ENCODE measurements at regions not wholly inside any gene's neighbourhood (a gene's known extent, or its start where the extent isn't known, plus 50 kb on each side); places are given as distances from the start of the nearest gene placed in this dataset.
"Not testable (repeated sequence)": the region's sequence is repeated elsewhere in the genome, so short reads cannot be mapped to it uniquely, and the experiment has no call there.

DNA sequence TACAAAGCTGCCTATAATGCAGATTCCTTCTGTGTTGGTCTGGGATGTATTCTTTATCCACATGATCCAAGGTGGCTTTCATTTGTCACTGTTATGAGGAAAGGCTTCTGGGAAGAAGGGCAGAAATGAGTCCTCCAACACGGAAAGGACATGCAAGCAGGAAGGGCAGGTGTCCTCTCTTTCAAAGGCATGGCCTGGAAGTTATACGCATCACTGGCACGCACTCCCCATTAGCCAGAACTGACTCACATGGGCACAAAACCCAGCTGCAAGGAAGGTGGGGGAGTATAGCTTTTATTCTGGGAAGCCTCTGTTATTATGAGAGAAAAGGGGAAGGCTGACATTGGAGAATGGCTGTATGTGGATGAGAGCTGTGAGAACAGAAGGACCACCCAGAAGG lies 141.3 kb upstream of the ZNF618 start:
- TF ChIP-seq EP300 (IDR thresholded peaks at IDR 0.05) (no peak), POLR2AphosphoS5 (IDR thresholded peaks at IDR 0.05) (no peak), POLR2A (IDR thresholded peaks at IDR 0.05) (no peak)
- TF ChIP-seq, protein P1, sequence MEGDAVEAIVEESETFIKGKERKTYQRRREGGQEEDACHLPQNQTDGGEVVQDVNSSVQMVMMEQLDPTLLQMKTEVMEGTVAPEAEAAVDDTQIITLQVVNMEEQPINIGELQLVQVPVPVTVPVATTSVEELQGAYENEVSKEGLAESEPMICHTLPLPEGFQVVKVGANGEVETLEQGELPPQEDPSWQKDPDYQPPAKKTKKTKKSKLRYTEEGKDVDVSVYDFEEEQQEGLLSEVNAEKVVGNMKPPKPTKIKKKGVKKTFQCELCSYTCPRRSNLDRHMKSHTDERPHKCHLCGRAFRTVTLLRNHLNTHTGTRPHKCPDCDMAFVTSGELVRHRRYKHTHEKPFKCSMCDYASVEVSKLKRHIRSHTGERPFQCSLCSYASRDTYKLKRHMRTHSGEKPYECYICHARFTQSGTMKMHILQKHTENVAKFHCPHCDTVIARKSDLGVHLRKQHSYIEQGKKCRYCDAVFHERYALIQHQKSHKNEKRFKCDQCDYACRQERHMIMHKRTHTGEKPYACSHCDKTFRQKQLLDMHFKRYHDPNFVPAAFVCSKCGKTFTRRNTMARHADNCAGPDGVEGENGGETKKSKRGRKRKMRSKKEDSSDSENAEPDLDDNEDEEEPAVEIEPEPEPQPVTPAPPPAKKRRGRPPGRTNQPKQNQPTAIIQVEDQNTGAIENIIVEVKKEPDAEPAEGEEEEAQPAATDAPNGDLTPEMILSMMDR (IDR thresholded peaks at IDR 0.05), result no peak
- no peaks in the 10 kb centered on the region for H3K27me3 ChIP-seq
- 80% methylated on average over 3 of the region's 3 CpGs for WGBS
- H3K9me3 ChIP-seq, result peaks cover 5% of the 10 kb centered on the region
- no peaks in the 10 kb centered on the region for H3K36me3 ChIP-seq
- H3K4me3 ChIP-seq, result no peak overlapping the region
- H3K4me1 ChIP-seq, result no peaks in the 10 kb centered on the region
- no peak overlapping the region for H3K27ac ChIP-seq
- no peak for DNase-seq (ENCODE audit: low spot score in 2 of 2)

DNA sequence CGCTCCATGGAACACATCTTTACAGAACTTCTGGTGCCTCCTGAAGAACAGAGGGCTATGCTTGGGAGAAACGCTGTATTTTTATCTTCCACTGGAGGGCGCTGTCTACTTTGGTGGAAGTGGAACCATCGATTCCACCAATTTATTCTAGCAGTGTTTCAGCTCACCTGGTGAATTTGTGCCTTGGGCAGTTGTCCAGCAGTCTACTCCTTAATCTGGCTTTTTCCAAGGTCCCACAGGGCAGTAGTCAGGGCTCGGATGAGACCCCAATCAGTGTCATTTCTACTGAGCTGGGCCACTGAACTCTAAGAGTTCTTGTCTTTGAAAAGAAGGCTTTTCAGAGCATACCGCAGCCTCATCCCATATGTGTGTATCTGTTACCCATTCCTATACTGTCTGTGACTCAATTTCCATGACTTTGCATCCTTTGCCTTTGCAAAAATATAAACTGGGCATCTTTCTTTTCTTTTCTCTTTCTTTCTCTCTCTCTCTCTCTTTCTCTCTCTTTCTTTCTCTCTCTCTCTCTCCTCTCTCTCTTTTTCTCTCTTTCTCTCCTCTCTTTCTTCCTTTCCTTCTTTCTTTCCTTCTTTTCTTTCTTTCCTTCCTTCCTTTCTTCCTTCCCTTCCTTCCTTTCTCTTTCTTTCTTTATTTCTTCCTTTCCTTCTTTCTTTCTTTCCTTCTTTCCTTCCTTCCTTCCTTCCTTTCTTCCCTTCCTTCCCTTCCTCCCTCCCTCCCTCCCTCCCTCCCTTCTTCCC lies 138.4 kb upstream of the ZNF618 start:
- Histone ChIP-seq H3K27me3 (peaks cover 17% of the 10 kb centered on the region), H3K4me1 (no peaks in the 10 kb centered on the region), H3K4me3 (no peak overlapping the region), H3K36me3 (no peaks in the 10 kb centered on the region), H3K27ac (no peak overlapping the region), H3K9me3 (no peaks in the 10 kb centered on the region)
- no peak for DNase-seq (ENCODE audit: low spot score in 2 of 2)
- WGBS, result 38% methylated on average over 6 of the region's 6 CpGs
- TF ChIP-seq, protein P1 (IDR thresholded peaks at IDR 0.05), result peak; percentile 11 to 65
- TF ChIP-seq POLR2A (IDR thresholded peaks at IDR 0.05) (no peak), EP300 (IDR thresholded peaks at IDR 0.05) (no peak)

DNA sequence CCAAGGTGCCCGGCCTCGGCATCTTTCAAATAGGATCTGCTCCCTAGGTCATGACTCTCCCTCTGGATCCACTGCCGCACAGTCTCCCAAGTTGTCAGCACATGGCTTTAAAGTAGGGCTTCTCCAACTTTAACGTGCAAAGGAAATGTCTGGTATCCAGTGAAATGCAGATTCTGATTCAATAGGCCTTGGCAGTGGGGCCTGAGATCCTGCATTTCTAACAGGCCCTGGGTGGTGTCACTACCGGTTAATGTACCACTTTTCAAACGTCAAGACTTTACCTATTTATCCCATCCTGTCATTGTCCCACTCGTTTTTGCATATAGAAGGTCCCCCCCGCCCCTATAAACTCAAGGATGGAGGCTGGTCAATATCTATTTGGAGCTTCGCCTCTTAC lies 137.6 kb upstream of the ZNF618 start:
- no peak for DNase-seq (ENCODE audit: low spot score in 2 of 2)
- Histone ChIP-seq H3K27me3 (peaks cover 17% of the 10 kb centered on the region), H3K36me3 (no peaks in the 10 kb centered on the region), H3K4me3 (no peak overlapping the region), H3K9me3 (no peaks in the 10 kb centered on the region), H3K4me1 (no peaks in the 10 kb centered on the region), H3K27ac (no peak overlapping the region)
- TF ChIP-seq EP300 (IDR thresholded peaks at IDR 0.05) (no peak), POLR2AphosphoS5 (IDR thresholded peaks at IDR 0.05) (no peak), POLR2A (IDR thresholded peaks at IDR 0.05) (no peak)
- TF ChIP-seq, protein P1 (IDR thresholded peaks at IDR 0.05), result no peak
- 80% methylated on average over 9 of the region's 9 CpGs for WGBS

DNA sequence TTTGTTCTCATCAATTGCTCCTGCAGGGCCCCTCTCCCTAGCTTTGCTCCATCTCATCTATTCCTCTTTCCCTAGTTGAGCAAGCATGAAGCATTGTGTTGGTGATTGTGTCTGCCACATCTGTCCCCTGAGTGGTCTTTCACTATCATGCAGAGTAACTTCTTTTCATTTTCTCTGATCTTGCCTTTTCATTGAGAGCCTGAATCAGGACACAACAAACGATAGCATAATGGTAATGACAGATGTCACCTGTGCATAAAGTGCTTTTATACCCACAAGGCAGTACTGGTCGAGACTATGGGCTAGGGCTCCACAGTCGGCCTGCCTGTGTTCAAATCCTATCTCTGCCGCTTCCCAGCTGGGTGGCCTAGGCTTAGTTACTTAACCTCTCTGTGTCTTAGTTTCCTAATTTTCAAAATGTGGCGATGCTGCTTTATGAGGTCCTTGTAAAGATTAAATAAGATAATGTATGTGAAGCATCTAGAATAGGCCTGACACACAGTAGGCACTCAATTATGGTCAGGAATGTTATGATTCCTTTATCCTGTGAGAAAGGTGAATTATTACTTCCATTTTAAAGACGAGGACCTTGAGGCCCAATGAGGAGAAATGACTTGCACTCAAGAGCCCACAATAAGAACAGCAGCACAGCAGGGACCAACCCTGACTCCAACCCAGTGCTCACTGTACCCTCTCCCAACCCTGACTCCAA lies 137.1 kb upstream of the ZNF618 start:
- no peaks in the 10 kb centered on the region for H3K9me3 ChIP-seq
- no peak for TF ChIP-seq EP300 (IDR thresholded peaks at IDR 0.05)
- TF ChIP-seq POLR2AphosphoS5 (IDR thresholded peaks at IDR 0.05), result no peak
- no peak for TF ChIP-seq POLR2A (IDR thresholded peaks at IDR 0.05)
- TF ChIP-seq, protein P1 (IDR thresholded peaks at IDR 0.05), result no peak
- no peak for DNase-seq (ENCODE audit: low spot score in 2 of 2)
- H3K36me3 ChIP-seq, result no peaks in the 10 kb centered on the region
- 87% methylated on average over 6 of the region's 6 CpGs for WGBS
- no peak overlapping the region for H3K27ac ChIP-seq
- no peak overlapping the region for H3K4me3 ChIP-seq
- H3K4me1 ChIP-seq, result no peaks in the 10 kb centered on the region
- peaks cover 17% of the 10 kb centered on the region for H3K27me3 ChIP-seq

DNA sequence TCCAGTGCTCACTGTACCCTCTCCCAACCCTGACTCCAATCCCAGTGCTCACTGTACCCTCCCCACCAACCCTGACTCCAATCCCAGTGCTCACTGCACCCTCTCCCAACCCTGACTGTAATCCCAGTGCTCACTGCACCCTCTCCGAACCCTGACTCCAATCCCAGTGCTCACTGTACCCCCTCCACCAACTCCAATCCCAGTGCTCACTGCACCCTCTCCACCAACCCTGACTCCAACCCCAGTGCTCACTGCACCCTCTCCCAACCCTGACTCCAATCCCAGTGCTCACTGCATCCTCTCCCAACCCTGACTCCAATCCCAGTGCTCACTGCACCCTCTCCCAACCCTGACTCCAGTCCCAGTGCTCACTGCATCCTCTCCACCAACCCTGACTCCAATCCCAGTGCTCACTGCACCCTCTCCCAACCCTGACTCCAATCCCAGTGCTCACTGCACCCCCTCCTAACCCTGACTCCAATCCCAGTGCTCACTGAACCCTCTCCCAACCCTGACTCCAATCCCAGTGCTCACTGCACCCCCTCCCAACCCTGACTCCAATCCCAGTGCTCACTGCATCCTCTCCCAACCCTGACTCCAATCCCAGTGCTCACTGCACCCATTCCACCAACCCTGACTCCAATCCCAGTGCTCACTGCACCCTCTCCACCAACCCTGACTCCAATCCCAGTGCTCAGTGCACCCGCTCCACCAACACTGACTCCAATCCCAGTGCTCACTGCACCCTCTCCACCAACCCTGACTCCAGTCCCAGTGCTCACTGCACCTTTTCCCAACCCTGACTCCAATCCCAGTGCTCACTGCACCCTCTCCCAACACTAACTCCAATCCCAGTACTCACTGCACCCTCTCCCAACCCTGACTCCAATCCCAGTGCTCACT lies 136.3 kb upstream of the ZNF618 start:
- not testable (repeated sequence) for DNase-seq (ENCODE audit: low spot score in 2 of 2); H3K36me3 ChIP-seq; H3K4me3 ChIP-seq; H3K27ac ChIP-seq; H3K9me3 ChIP-seq; H3K4me1 ChIP-seq
- H3K27me3 ChIP-seq, result peaks cover 24% of the 10 kb centered on the region
- 97% methylated on average over 2 of the region's 2 CpGs for WGBS

DNA sequence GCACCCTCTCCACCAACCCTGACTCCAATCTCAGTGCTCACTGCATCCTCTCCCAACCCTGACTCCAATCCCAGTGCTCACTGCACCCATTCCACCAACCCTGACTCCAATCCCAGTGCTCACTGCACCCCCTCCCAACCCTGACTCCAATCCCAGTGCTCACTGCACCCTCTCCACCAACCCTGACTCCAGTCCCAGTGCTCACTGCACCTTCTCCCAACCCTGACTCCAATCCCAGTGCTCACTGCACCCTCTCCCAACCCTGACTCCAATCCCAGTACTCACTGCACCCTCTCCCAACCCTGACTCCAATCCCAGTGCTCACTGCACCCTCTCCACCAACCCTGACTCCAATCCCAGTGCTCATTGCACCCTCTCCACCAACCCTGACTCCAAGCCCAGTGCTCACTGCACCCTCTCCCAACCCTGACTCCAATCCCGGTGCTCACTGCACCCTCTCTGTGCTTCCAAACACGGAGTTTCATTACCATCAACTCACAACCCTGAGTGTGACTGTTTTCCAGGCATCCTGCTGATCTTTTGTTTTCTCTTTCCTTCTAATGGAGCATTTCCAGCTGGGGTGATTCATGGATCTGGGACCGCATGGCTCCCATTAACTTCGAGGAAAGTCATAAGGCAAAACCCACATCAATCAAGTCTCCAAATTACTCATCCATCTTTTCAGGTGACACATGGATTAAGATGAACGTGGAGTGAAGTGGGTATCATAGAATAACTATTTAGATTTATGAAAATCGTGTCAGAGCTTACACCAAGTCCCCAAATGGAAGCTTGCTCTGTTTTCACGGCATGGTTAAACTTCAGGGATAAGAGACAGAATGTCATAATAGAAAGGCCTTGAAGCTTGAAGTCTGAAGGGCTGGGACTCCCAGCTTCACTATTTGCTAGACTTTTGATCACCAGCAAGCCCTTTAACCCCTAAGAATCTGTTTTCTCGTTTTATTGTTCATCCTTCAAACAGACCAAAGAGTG lies 135.3 kb upstream of the ZNF618 start:
- H3K27ac ChIP-seq; H3K4me1 ChIP-seq; H3K36me3 ChIP-seq; H3K4me3 ChIP-seq; H3K9me3 ChIP-seq; DNase-seq (ENCODE audit: low spot score in 2 of 2): not testable (repeated sequence)
- 32% methylated on average over 8 of the region's 8 CpGs for WGBS
- H3K27me3 ChIP-seq, result peaks cover 24% of the 10 kb centered on the region

All from suprapubic skin (tissue), 4 donors.